IMR-90 (cell line): ENCODE measurements at regions not wholly inside any gene's neighbourhood (a gene's known extent, or its start where the extent isn't known, plus 50 kb on each side); places are given as distances from the start of the nearest gene placed in this dataset.
"Not testable (repeated sequence)": the region's sequence is repeated elsewhere in the genome, so short reads cannot be mapped to it uniquely, and the experiment has no call there.

ENCODE experiments used
- ATAC-seq: fragments of 200-7000 bp; cut with Tn5 transposase; 2 replicates; pipeline ENCODE4 v1.9.1; 2020; ENCODE audit warnings: low read depth, mild to moderate bottlenecking, moderate library complexity
- BruUV-seq: library from RNA; stranded (reverse); fragments of 400-500 nt; replicated peaks from 2 replicates; lab custom pipeline; 2021; lab: Mats Ljungman, UMichigan
- CTCF ChIA-PET: fragments of 300-600 bp; formaldehyde crosslinking; extraction: SDS; loops from one replicate; lab custom pipeline; 2021; ENCODE audit warnings: antibody characterized with exemption; lab: Yijun Ruan, JAX
- POLR2A ChIA-PET: fragments of 300-600 bp; sonication (Branson Sonifier 250); formaldehyde crosslinking; loops from one replicate; lab custom pipeline; 2022; ENCODE audit warnings: antibody characterized with exemption; ENCODE audit not compliant: unreplicated experiment; lab: Charles Lee
- DNase-seq: peaks from one replicate; pipeline ENCODE4 v3.0.0; 2013
- H2AFZ ChIP-seq: replicated peaks from 2 replicates; pipeline ENCODE3; 2013; ENCODE audit warnings: low read length, mild to moderate bottlenecking; ENCODE audit not compliant: poor library complexity
- H2AK5ac ChIP-seq: 2 replicates; pipeline ENCODE4 v1.6.1; 2013; ENCODE audit warnings: low read depth, low read length, inconsistent platforms
- H2AK9ac ChIP-seq: replicated peaks from 2 replicates; pipeline ENCODE3; 2013; ENCODE audit warnings: mild to moderate bottlenecking, low read depth, low read length, moderate library complexity; ENCODE audit not compliant: poor library complexity
- H2BK120ac ChIP-seq: 2 replicates; pipeline ENCODE4 v1.6.1; 2013; ENCODE audit warnings: low read depth, low read length, inconsistent platforms
- H2BK15ac ChIP-seq: 3 replicates; pipeline ENCODE4 v1.6.1; 2013; ENCODE audit warnings: low read depth, low read length, inconsistent platforms
- H2BK20ac ChIP-seq: 2 replicates; pipeline ENCODE4 v1.6.1; 2013; ENCODE audit warnings: low read depth, mild to moderate bottlenecking, inconsistent platforms, low read length, moderate library complexity
- H2BK5ac ChIP-seq: 2 replicates; pipeline ENCODE4 v1.6.1; 2013; ENCODE audit warnings: mild to moderate bottlenecking, low read depth, low read length, inconsistent platforms; ENCODE audit not compliant: poor library complexity, severe bottlenecking
- H3K14ac ChIP-seq: replicated peaks from 2 replicates; pipeline ENCODE4 v1.6.1; 2013; ENCODE audit warnings: low read depth, low read length, inconsistent platforms
- H3K18ac ChIP-seq: 2 replicates; pipeline ENCODE4 v1.6.1; 2013; ENCODE audit warnings: low read depth, low read length, control low read depth
- H3K23ac ChIP-seq: 2 replicates; pipeline ENCODE4 v1.6.1; 2013; ENCODE audit warnings: low read depth, low read length, inconsistent platforms
- H3K27ac ChIP-seq: 2 replicates; pipeline ENCODE4 v1.5.1; 2013; ENCODE audit warnings: mild to moderate bottlenecking, control low read depth, low read length; ENCODE audit not compliant: insufficient read depth
- H3K27me3 ChIP-seq: 2 replicates; pipeline ENCODE4 v1.6.1; 2013; ENCODE audit warnings: low read length; ENCODE audit not compliant: control insufficient read depth, insufficient read depth
- H3K36me3 ChIP-seq: 2 replicates; pipeline ENCODE4 v1.6.1; 2013; ENCODE audit warnings: low read length, mixed read lengths; ENCODE audit not compliant: control insufficient read depth, insufficient read depth
- H3K4ac ChIP-seq: 2 replicates; pipeline ENCODE4 v1.6.1; 2013; ENCODE audit warnings: low read depth, low read length, inconsistent platforms
- H3K4me1 ChIP-seq: 2 replicates; pipeline ENCODE4 v1.6.1; 2013; ENCODE audit warnings: low read length, mixed read lengths; ENCODE audit not compliant: control insufficient read depth, insufficient read depth
- H3K4me2 ChIP-seq: 2 replicates; pipeline ENCODE4 v1.6.1; 2013; ENCODE audit warnings: low read depth, mild to moderate bottlenecking, control low read depth, low read length, moderate library complexity
- H3K4me3 ChIP-seq: 2 replicates; pipeline ENCODE4 v1.5.1; 2013; ENCODE audit warnings: low read depth, mild to moderate bottlenecking, control low read depth, low read length, moderate library complexity; ENCODE audit not compliant: insufficient read depth
- H3K56ac ChIP-seq: 2 replicates; pipeline ENCODE4 v1.6.1; 2013; ENCODE audit warnings: low read length, inconsistent platforms; ENCODE audit not compliant: insufficient read depth; ENCODE audit errors: extremely low read depth
- H3K79me1 ChIP-seq, 2 experiments: 2 replicates each; pipeline ENCODE4 v1.6.1; 2013; ENCODE audit warnings: low read length in 2 of 2, inconsistent platforms in 1 of 2, low read depth in 1 of 2
- H3K9ac ChIP-seq: 2 replicates; pipeline ENCODE4 v1.6.1; 2013; ENCODE audit warnings: low read depth, low read length, control low read depth
- H3K9me1 ChIP-seq: 2 replicates; pipeline ENCODE4 v1.6.1; 2013; ENCODE audit warnings: low read length, inconsistent platforms; ENCODE audit not compliant: insufficient read depth
- H3K9me3 ChIP-seq: 2 replicates; pipeline ENCODE4 v1.6.1; 2013; ENCODE audit warnings: low read length; ENCODE audit not compliant: control insufficient read depth, insufficient read depth
- H4K20me1 ChIP-seq: 2 replicates; pipeline ENCODE4 v1.6.1; 2013; ENCODE audit warnings: low read length, inconsistent platforms; ENCODE audit not compliant: insufficient read depth
- H4K5ac ChIP-seq: 2 replicates; pipeline ENCODE4 v1.6.1; 2013; ENCODE audit warnings: mild to moderate bottlenecking, low read depth, low read length, control low read depth
- H4K8ac ChIP-seq, 2 experiments: 2 replicates each; pipeline ENCODE4 v1.6.1; 2013; ENCODE audit warnings: low read depth in 2 of 2, low read length in 2 of 2, control low read depth in 1 of 2, inconsistent platforms in 1 of 2
- H4K91ac ChIP-seq: 2 replicates; pipeline ENCODE4 v1.6.1; 2013; ENCODE audit warnings: low read depth, low read length, inconsistent platforms; ENCODE audit not compliant: insufficient read depth
- WGBS, 2 experiments: methylation state at CpG; one replicate each; pipeline versions ENCODE4 v1.1.5 to v1.1.7; 2013; ENCODE audit warnings: missing lambda C conversion rate in 2 of 2; ENCODE audit not compliant: insufficient read length in 1 of 2; ENCODE audit errors: extremely low coverage in 2 of 2; 5-methylcytosine and 5-hydroxymethylcytosine counted together
- dilution Hi-C: fragments of 300-500 bp; cut with HindIII; formaldehyde crosslinking; loops from one replicate; pipeline ENCODE4 v1.14.3; 2018; ENCODE audit warnings: low sequenced_read_pairs; ENCODE audit not compliant: unreplicated experiment
- in situ Hi-C: fragments of 300-500 bp; cut with MboI; formaldehyde crosslinking; loops from 3 replicates; pipeline ENCODE4 v1.14.3; 2019; ENCODE audit warnings: low sequenced_read_pairs, inconsistent platforms, mixed read lengths
- intact Hi-C: fragments of 100-400 bp; cut with micrococcal nuclease; formaldehyde crosslinking; loops from 2 replicates; pipeline ENCODE4 v1.10.0; 2022

DNA sequence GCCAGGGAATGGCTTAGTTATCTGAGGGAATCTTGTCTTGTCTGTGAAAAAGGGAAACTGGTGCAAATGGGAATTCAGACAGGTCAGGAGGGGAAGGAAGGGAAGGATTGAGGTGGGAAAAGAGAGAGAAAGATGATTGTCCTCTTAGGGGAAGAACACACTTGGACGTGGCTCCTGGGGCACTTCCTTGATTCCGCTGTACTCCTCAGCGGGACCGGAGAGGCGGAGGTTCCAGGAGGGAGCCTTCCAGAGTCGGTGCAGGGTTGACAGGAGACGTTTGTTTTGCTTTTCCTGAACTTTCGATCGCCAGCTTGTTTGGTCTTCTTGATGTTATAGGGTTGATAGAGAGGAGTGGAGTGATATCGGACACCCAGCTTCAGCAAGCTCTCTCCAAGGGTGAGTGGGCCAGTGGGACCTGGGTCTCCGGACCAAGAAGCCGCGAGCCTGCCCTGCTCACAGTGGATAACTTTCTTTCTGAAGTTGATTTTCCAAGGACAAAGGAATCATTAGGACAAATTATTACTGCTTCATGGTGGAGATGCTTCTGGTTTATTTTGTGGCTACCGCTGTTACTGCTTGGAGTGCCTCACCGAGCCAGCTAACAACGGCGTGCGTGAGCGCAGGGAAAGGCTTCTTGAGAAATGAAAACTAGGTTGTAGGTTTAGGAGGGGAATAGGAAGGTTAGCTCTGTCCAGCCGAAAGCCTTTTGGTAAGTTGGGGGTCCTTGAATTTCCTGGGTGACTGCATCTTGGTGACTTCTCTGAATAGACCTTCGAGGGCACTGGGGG lies 52.4 kb upstream of the APOD start:
- CTCF ChIA-PET, DNase-seq, H4K5ac ChIP-seq: not testable (repeated sequence)

DNA sequence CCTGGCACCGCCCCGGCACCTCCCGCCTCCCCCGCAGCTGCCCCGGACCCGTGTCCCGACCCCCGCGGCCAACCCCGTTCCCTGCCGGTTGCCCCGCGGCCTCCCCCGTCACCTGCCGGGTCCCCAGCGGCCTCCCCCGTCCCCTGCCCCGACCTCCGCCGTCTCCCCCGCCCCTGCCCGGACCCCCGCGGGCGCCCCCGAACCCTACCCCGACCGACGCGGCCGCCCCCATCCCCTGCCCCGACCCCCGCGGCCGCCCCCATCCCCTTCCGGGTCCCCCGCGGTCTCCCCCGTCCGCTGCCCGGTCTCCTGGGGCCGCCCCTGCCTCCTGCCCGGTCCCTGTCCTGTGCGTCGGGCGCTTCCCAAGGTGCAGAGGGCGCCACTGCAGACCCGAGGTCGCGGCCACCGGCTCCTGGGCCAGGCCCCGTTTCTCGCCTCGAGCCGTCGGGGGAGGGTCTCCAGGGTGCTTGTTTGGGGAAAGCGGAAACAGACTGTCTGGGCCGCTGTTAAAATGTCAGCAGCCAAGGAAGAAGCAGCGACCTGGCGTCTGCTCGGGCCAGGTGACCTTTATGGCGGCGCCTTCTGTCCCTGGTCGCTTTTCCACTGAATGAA lies 51.6 kb upstream of the APOD start:
- H4K5ac ChIP-seq, H2AK9ac ChIP-seq, dilution Hi-C loops, H3K4me2 ChIP-seq, H3K79me1 ChIP-seq, H3K18ac ChIP-seq, H4K20me1 ChIP-seq, H3K23ac ChIP-seq, CTCF ChIA-PET, H4K91ac ChIP-seq, H3K4ac ChIP-seq, H3K4me1 ChIP-seq, H2BK120ac ChIP-seq, H3K36me3 ChIP-seq, POLR2A ChIA-PET, H3K9me3 ChIP-seq, H3K14ac ChIP-seq, H3K9me1 ChIP-seq, BruUV-seq, H4K8ac ChIP-seq, H2BK20ac ChIP-seq, DNase-seq, H2BK5ac ChIP-seq, intact Hi-C loops, H3K56ac ChIP-seq, H2BK15ac ChIP-seq, H3K27ac ChIP-seq, in situ Hi-C loops, H2AK5ac ChIP-seq, ATAC-seq, H3K9ac ChIP-seq, H3K27me3 ChIP-seq, H3K4me3 ChIP-seq, H2AFZ ChIP-seq: not testable (repeated sequence)
- no CpG with 5 or more reads among the region's 64 CpGs for WGBS, 2 experiments

More for the DNA sequence above, 52.4 kb upstream of the APOD start:
- H2AK5ac ChIP-seq, H3K36me3 ChIP-seq, H2AFZ ChIP-seq, H3K9me3 ChIP-seq, H2AK9ac ChIP-seq, H3K27me3 ChIP-seq, ATAC-seq, H3K27ac ChIP-seq, POLR2A ChIA-PET, H3K4me1 ChIP-seq, H2BK120ac ChIP-seq, H3K4ac ChIP-seq, dilution Hi-C loops, intact Hi-C loops, BruUV-seq, H3K4me2 ChIP-seq, in situ Hi-C loops, H4K91ac ChIP-seq, H3K18ac ChIP-seq, H3K9me1 ChIP-seq, H3K23ac ChIP-seq, H4K20me1 ChIP-seq, H2BK15ac ChIP-seq, H2BK20ac ChIP-seq, H3K4me3 ChIP-seq, H3K14ac ChIP-seq, H3K56ac ChIP-seq, H2BK5ac ChIP-seq, H3K9ac ChIP-seq, H4K8ac ChIP-seq, H3K79me1 ChIP-seq: not testable (repeated sequence)
- WGBS, 2 experiments = 100% methylated on average over 1 of the region's 21 CpGs; no CpG with 5 or more reads in 1 of the 2 experiments
